HEK293T (cell line): ENCODE measurements at regions not wholly inside any gene's neighbourhood (a gene's known extent, or its start where the extent isn't known, plus 50 kb on each side); places are given as distances from the start of the nearest gene placed in this dataset.

Experiments
- ARNT ChIP-seq: fragments of 450-650 bp; IDR thresholded peaks from 2 replicates; pipeline ENCODE4 v1.6.1; 2017; ENCODE audit warnings: mild to moderate bottlenecking
- BHLHE40 ChIP-seq: fragments of 450-650 bp; IDR thresholded peaks from 2 replicates; pipeline ENCODE4 v1.6.1; 2016; ENCODE audit warnings: mild to moderate bottlenecking, moderate library complexity, borderline replicate concordance
- ELF4 ChIP-seq: fragments of 450-650 bp; IDR thresholded peaks from 2 replicates; pipeline ENCODE4 v1.6.1; 2017; ENCODE audit warnings: antibody characterized with exemption
- FOXA1 ChIP-seq: fragments of 450-650 bp; IDR thresholded peaks from 2 replicates; pipeline ENCODE4 v1.6.1; 2016; ENCODE audit warnings: mild to moderate bottlenecking
- FOXK2 ChIP-seq: fragments of 450-650 bp; IDR thresholded peaks from 2 replicates; pipeline ENCODE4 v1.6.1; 2016; ENCODE audit warnings: mild to moderate bottlenecking
- FOXM1 ChIP-seq: fragments of 450-650 bp; IDR thresholded peaks from 2 replicates; pipeline ENCODE4 v1.6.1; 2017; ENCODE audit warnings: mild to moderate bottlenecking, borderline replicate concordance
- L3MBTL2 ChIP-seq: fragments of 450-650 bp; conservative IDR thresholded peaks from 2 replicates; pipeline ENCODE4 v1.6.1; 2016; ENCODE audit warnings: mild to moderate bottlenecking
- NFRKB ChIP-seq: fragments of 450-650 bp; IDR thresholded peaks from 2 replicates; pipeline ENCODE4 v1.6.1; 2016; ENCODE audit warnings: mild to moderate bottlenecking, moderate library complexity
- SP1 ChIP-seq: fragments of 450-650 bp; IDR thresholded peaks from 2 replicates; pipeline ENCODE4 v1.6.1; 2017
- SUZ12 ChIP-seq: fragments of 450-650 bp; IDR thresholded peaks from 2 replicates; pipeline ENCODE4 v1.6.1; 2016; ENCODE audit warnings: mild to moderate bottlenecking
- TARDBP ChIP-seq: fragments of 450-650 bp; IDR thresholded peaks from 2 replicates; pipeline ENCODE4 v1.6.1; 2016
- ZNF384 ChIP-seq: fragments of 450-650 bp; IDR thresholded peaks from 2 replicates; pipeline ENCODE4 v1.6.1; 2016

DNA sequence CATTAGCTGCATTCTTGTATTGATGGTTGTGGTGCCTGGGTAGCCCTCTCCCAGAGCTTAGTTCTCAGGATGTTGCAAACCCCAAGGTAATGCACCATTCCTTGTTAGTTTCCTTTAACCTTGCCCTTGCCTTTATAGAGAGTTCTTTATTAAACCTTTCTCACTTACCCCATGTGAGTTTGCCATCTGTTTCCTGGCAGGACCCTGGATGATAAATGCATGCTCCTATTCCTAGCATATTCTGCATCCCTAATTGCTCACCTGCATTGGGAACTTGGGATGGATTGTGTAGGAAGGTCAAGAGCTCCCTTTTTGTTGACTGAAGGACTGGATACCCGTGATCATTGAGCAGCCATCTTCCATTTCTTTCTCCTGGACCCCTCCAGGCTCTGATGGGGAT is 59.9 kb upstream of the AP1S2 start:
- no peak for TF ChIP-seq FOXA1
- no peak for TF ChIP-seq FOXK2
- TF ChIP-seq NFRKB: no peak
- no peak for TF ChIP-seq L3MBTL2
- TF ChIP-seq SUZ12: no peak
- no peak for TF ChIP-seq ELF4
- no peak for TF ChIP-seq ZNF384
- no peak for TF ChIP-seq ARNT
- no peak for TF ChIP-seq TARDBP
- no peak for TF ChIP-seq SP1
- no peak for TF ChIP-seq BHLHE40
- no peak for TF ChIP-seq FOXM1
